ENCODE measurements at regions not wholly inside any gene's neighbourhood (a gene's known extent, or its start where the extent isn't known, plus 50 kb on each side); places are given as distances from the start of the nearest gene placed in this dataset.

DNA sequence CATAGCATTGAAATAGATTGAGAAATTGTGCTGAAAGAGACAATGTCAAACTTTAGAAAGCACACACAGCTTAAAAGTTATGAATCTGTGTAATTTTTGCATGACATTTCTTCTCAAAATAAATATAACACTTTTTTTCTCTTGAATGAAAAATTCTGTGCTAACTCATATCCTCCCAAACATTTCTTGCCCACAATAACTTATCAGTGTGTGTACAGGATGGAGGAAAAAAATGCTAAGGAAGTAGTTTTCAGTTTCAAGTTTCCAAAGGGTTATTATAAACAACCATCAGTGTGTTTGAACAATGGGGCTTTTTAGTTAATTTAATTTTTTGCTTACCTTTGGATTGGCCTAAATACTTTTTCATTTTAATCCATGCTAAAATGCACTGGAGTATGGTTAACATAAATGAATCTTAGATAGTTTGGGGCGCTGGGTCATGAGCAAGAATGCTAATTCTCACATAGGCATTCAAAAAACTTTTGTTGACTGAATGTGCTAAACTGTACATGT lies 82.9 kb upstream of the ARHGAP20 start:
- H4K20me1 ChIP-seq (ENCODE audit: control insufficient read depth, insufficient read depth, insufficient read length) = no peaks in the 10 kb centered on the region
- H3K23ac ChIP-seq (ENCODE audit: insufficient read length, low read depth, low read length) = no peak overlapping the region
- H2AK5ac ChIP-seq (ENCODE audit: insufficient read length, low read length) = no peak overlapping the region
- H3K4me2 ChIP-seq (ENCODE audit: insufficient read depth, insufficient read length, low read length) = no peak overlapping the region
- DNase-seq = no peak
- Mint-ChIP-seq H3K27me3 (ENCODE audit: low read depth) (no peaks in the 10 kb centered on the region), H3K36me3 (ENCODE audit: insufficient read depth in 1 of 3, low read depth in 3 of 3) (no peaks in the 10 kb centered on the region), H3K27ac (no peak overlapping the region), H3K9me3 (no peaks in the 10 kb centered on the region), H3K4me3 (no peak overlapping the region), H3K4me1 (peaks cover 12% of the 10 kb centered on the region in 2 experiments)
- no peak overlapping the region for H4K5ac ChIP-seq (ENCODE audit: insufficient read length, low read depth, low read length)
- H2AFZ ChIP-seq (ENCODE audit: low read length) = no peak overlapping the region
- H4K8ac ChIP-seq (replicated peaks; ENCODE audit: insufficient read length, low read depth, low read length) = no peak overlapping the region
- H3K18ac ChIP-seq (ENCODE audit: insufficient read length, low read depth, low read length) = no peak overlapping the region
- H2BK15ac ChIP-seq (ENCODE audit: low read depth, low read length) = no peak overlapping the region
- H2BK5ac ChIP-seq (ENCODE audit: insufficient read length, low read length) = no peak overlapping the region
- H3K79me1 ChIP-seq (ENCODE audit: insufficient read depth, low read depth, low read length, poor library complexity, severe bottlenecking) = no peaks in the 10 kb centered on the region
- WGBS (ENCODE audit: extremely low coverage, insufficient read length, low lambda C conversion rate) = no CpG with 5 or more reads among the region's 1 CpG
- no peak overlapping the region for H3K56ac ChIP-seq (ENCODE audit: insufficient read length, low read depth, low read length)
- no peak overlapping the region for H2BK20ac ChIP-seq (ENCODE audit: low read depth, low read length, poor library complexity, severe bottlenecking)
- H3K4ac ChIP-seq (ENCODE audit: low read depth, low read length) = no peak overlapping the region
- H3T11ph ChIP-seq (ENCODE audit: low read length) = no peak overlapping the region
- no peak overlapping the region for H2BK120ac ChIP-seq (ENCODE audit: low read depth, low read length, poor library complexity, severe bottlenecking)
- H3K9me3 ChIP-seq (ENCODE audit: control insufficient read depth, low read depth, low read length) = no peaks in the 10 kb centered on the region
- H3K14ac ChIP-seq (ENCODE audit: insufficient read depth, low read length) = no peak overlapping the region
- H3K79me2 ChIP-seq (ENCODE audit: insufficient read depth, low read length) = no peaks in the 10 kb centered on the region
- no peak overlapping the region for H2BK12ac ChIP-seq (ENCODE audit: insufficient read length, low read depth, low read length)
- no peaks in the 10 kb centered on the region for H3K23me2 ChIP-seq (ENCODE audit: insufficient read length, low read depth, low read length, poor library complexity, severe bottlenecking)
- H3K4me1 ChIP-seq (ENCODE audit: insufficient read depth, low read length) = peaks cover 2% of the 10 kb centered on the region; the same call in 1 of the 2 replicates
- H3K9ac ChIP-seq (ENCODE audit: extremely low read depth, insufficient read length, low read length) = no peak overlapping the region
- H3K27ac ChIP-seq (ENCODE audit: insufficient read length, low read depth, low read length) = no peak overlapping the region
- no peak overlapping the region for H4K91ac ChIP-seq (ENCODE audit: insufficient read length, low read depth, low read length)
- TF ChIP-seq, protein P1, sequence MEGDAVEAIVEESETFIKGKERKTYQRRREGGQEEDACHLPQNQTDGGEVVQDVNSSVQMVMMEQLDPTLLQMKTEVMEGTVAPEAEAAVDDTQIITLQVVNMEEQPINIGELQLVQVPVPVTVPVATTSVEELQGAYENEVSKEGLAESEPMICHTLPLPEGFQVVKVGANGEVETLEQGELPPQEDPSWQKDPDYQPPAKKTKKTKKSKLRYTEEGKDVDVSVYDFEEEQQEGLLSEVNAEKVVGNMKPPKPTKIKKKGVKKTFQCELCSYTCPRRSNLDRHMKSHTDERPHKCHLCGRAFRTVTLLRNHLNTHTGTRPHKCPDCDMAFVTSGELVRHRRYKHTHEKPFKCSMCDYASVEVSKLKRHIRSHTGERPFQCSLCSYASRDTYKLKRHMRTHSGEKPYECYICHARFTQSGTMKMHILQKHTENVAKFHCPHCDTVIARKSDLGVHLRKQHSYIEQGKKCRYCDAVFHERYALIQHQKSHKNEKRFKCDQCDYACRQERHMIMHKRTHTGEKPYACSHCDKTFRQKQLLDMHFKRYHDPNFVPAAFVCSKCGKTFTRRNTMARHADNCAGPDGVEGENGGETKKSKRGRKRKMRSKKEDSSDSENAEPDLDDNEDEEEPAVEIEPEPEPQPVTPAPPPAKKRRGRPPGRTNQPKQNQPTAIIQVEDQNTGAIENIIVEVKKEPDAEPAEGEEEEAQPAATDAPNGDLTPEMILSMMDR (conservative IDR thresholded peaks at IDR 0.05) = no peak
- no peaks in the 10 kb centered on the region for H3K27me3 ChIP-seq (ENCODE audit: insufficient read depth, low read length)
